OCI-LY7 (cell line): ENCODE measurements at regions not wholly inside any gene's neighbourhood (a gene's known extent, or its start where the extent isn't known, plus 50 kb on each side); places are given as distances from the start of the nearest gene placed in this dataset.

Experiments used
- BruUV-seq: library from RNA; stranded (reverse); fragments of 400-500 nt; replicated peaks from 2 replicates; lab custom pipeline; 2021; lab: Mats Ljungman, UMichigan
- CTCF ChIA-PET: fragments of 300-600 bp; sonication (Branson Sonifier 250); formaldehyde crosslinking; loops from one replicate; lab custom pipeline; 2022; ENCODE audit warnings: antibody characterized with exemption; ENCODE audit not compliant: unreplicated experiment; lab: Charles Lee
- POLR2A ChIA-PET: fragments of 300-600 bp; sonication (Branson Sonifier 250); formaldehyde crosslinking; loops from one replicate; lab custom pipeline; 2022; ENCODE audit warnings: antibody characterized with exemption; lab: Charles Lee
- DNase-seq: peaks from one replicate; pipeline ENCODE4 v3.0.0-alpha.2; 2015; ENCODE audit warnings: low spot score
- H2AFZ ChIP-seq: fragments of 200-600 bp; sonication (generic), shearing (Covaris generic); 2 replicates; pipeline ENCODE4 v1.6.1; 2014; ENCODE audit warnings: mild to moderate bottlenecking, antibody characterized with exemption, low read length, moderate library complexity
- H3K27ac ChIP-seq: fragments of 200-600 bp; sonication (generic); 2 replicates; pipeline ENCODE4 v1.5.1; 2014; ENCODE audit warnings: mixed run types, low read depth, mild to moderate bottlenecking, moderate library complexity, low read length, inconsistent platforms; ENCODE audit not compliant: poor library complexity, severe bottlenecking
- H3K36me3 ChIP-seq: fragments of 200-600 bp; sonication (generic); 2 replicates; pipeline ENCODE4 v1.6.1; 2014; ENCODE audit warnings: mild to moderate bottlenecking, antibody characterized with exemption, low read length, moderate library complexity, mixed read lengths; ENCODE audit not compliant: insufficient read depth
- H3K4me1 ChIP-seq: fragments of 200-600 bp; sonication (generic); 2 replicates; pipeline ENCODE4 v1.5.1; 2014; ENCODE audit warnings: mild to moderate bottlenecking, low read length; ENCODE audit not compliant: insufficient read depth, poor library complexity, severe bottlenecking
- H3K4me2 ChIP-seq: fragments of 200-600 bp; sonication (generic); 2 replicates; pipeline ENCODE4 v1.6.1; 2014; ENCODE audit warnings: mild to moderate bottlenecking, low read length
- H3K4me3 ChIP-seq: fragments of 200-600 bp; sonication (generic); 2 replicates; pipeline ENCODE4 v1.5.1; 2014; ENCODE audit warnings: mild to moderate bottlenecking, low read depth, low read length; ENCODE audit not compliant: poor library complexity, severe bottlenecking
- H3K79me2 ChIP-seq: fragments of 200-600 bp; sonication (generic); 2 replicates; pipeline ENCODE4 v1.6.1; 2016; ENCODE audit warnings: low read depth, mild to moderate bottlenecking, low read length, moderate library complexity, mixed read lengths; ENCODE audit not compliant: insufficient read depth
- H3K9me2 ChIP-seq: fragments of 200-600 bp; sonication (generic); 2 replicates; pipeline ENCODE4 v1.6.1; 2016; ENCODE audit warnings: mild to moderate bottlenecking, low read length, mixed read lengths; ENCODE audit not compliant: insufficient read depth
- H3K9me3 ChIP-seq: fragments of 200-600 bp; sonication (generic); 2 replicates; pipeline ENCODE4 v1.6.1; 2014; ENCODE audit warnings: mild to moderate bottlenecking, mixed run types, low read length, mixed read lengths
- H4K20me1 ChIP-seq: fragments of 200-600 bp; sonication (generic); 2 replicates; pipeline ENCODE4 v1.6.1; 2014; ENCODE audit warnings: mild to moderate bottlenecking, antibody characterized with exemption, low read length, moderate library complexity, mixed read lengths; ENCODE audit not compliant: insufficient read depth
- CTCF ChIP-seq: fragments of 200-600 bp; sonication (generic); conservative IDR thresholded peaks from 2 replicates; pipeline ENCODE4 v1.5.1; 2014; ENCODE audit warnings: mild to moderate bottlenecking, antibody characterized with exemption, low read length, moderate library complexity, mixed read lengths
- EZH2phosphoT487 ChIP-seq: fragments of 200-600 bp; sonication (generic); IDR thresholded peaks from 2 replicates; pipeline ENCODE4 v1.6.1; 2018; ENCODE audit warnings: low read depth, borderline replicate concordance, mild to moderate bottlenecking, mixed run types, antibody characterized with exemption, low read length, moderate library complexity, mixed read lengths
- intact Hi-C: fragments of 100-400 bp; cut with micrococcal nuclease; formaldehyde crosslinking; loops from one replicate; pipeline ENCODE4 v1.10.0; 2022; ENCODE audit not compliant: unreplicated experiment

- Histone ChIP-seq H3K27ac (no peak overlapping the region), H2AFZ (no peak overlapping the region), H3K4me2 (no peak overlapping the region), H3K36me3 (no peaks in the 10 kb centered on the region), H3K79me2 (no peaks in the 10 kb centered on the region), H3K4me1 (no peaks in the 10 kb centered on the region), H3K4me3 (no peak overlapping the region), H4K20me1 (no peaks in the 10 kb centered on the region), H3K9me3 (no peaks in the 10 kb centered on the region), H3K9me2 (no peaks in the 10 kb centered on the region)
- no TSS peak for BruUV-seq
- ChIA-PET POLR2A (no interaction called here), CTCF (no interaction called here)
- TF ChIP-seq CTCF, result no peak
- no peak for TF ChIP-seq EZH2phosphoT487
- no peak for DNase-seq
- intact Hi-C loops, result no loop called here
These were observed 312.2 kb upstream of the MAF start for GRCh38 chr16:79912592-79913310.

- no peak overlapping the region for H3K4me3 ChIP-seq
- TF ChIP-seq CTCF, result no peak
- TF ChIP-seq EZH2phosphoT487, result no peak
- H3K4me1 ChIP-seq, result no peaks in the 10 kb centered on the region
- H3K9me3 ChIP-seq, result no peaks in the 10 kb centered on the region
- BruUV-seq, result no TSS peak
- H3K79me2 ChIP-seq, result no peaks in the 10 kb centered on the region
- intact Hi-C loops, result no loop called here
- no peaks in the 10 kb centered on the region for H3K9me2 ChIP-seq
- H3K4me2 ChIP-seq, result no peak overlapping the region
- H2AFZ ChIP-seq, result no peak overlapping the region
- no peaks in the 10 kb centered on the region for H4K20me1 ChIP-seq
- ChIA-PET POLR2A (no interaction called here), CTCF (no interaction called here)
- no peak overlapping the region for H3K27ac ChIP-seq
- no peak for DNase-seq
- no peaks in the 10 kb centered on the region for H3K36me3 ChIP-seq
These were observed 311.1 kb upstream of the MAF start for GRCh38 chr16:79911660-79912059.

GRCh38 chr16:79909571-79909970 lies 309.0 kb upstream of the MAF start:
- Histone ChIP-seq H3K4me2 (no peak overlapping the region), H3K4me3 (no peak overlapping the region), H3K36me3 (no peaks in the 10 kb centered on the region), H3K27ac (no peak overlapping the region), H3K79me2 (no peaks in the 10 kb centered on the region), H3K9me3 (no peaks in the 10 kb centered on the region), H2AFZ (no peak overlapping the region), H4K20me1 (no peaks in the 10 kb centered on the region), H3K9me2 (no peaks in the 10 kb centered on the region), H3K4me1 (no peaks in the 10 kb centered on the region)
- DNase-seq, result no peak
- BruUV-seq, result no TSS peak
- POLR2A ChIA-PET, result interaction anchor here (0.6 kb wide), 1 partner anchor 336 kb away, joined by 3 read pairs; no protein-coding TSS in a partner anchor
- no peak for TF ChIP-seq EZH2phosphoT487
- no peak for TF ChIP-seq CTCF
- intact Hi-C loops, result no loop called here
- CTCF ChIA-PET, result no interaction called here
